Lower lobe of right lung (tissue), 2 donors: ENCODE measurements at regions not wholly inside any gene's neighbourhood (a gene's known extent, or its start where the extent isn't known, plus 50 kb on each side); places are given as distances from the start of the nearest gene placed in this dataset.

Experiments used
- ATAC-seq, 2 donors: fragments of 200-7000 bp; cut with Tn5 transposase; one replicate each; pipeline ENCODE4 v1.9.1; 2020 to 2022; ENCODE audit warnings: mild to moderate bottlenecking in 2 of 2, moderate library complexity in 2 of 2
- DNase-seq: peaks from one replicate; pipeline ENCODE4 v3.0.0-alpha.2; 2020
- H3K27ac ChIP-seq: fragments of 200-600 bp; one replicate; pipeline ENCODE4 v1.8.0; 2022
- H3K27me3 ChIP-seq: fragments of 200-600 bp; one replicate; pipeline ENCODE4 v1.8.0; 2022; ENCODE audit warnings: low read depth
- H3K36me3 ChIP-seq: fragments of 200-600 bp; one replicate; pipeline ENCODE4 v1.8.0; 2022; ENCODE audit warnings: mild to moderate bottlenecking
- H3K4me1 ChIP-seq: fragments of 200-600 bp; one replicate; pipeline ENCODE4 v1.8.0; 2022
- H3K4me3 ChIP-seq: fragments of 200-600 bp; one replicate; pipeline ENCODE4 v1.8.0; 2022; ENCODE audit warnings: mild to moderate bottlenecking
- H3K9me3 ChIP-seq: fragments of 200-600 bp; one replicate; pipeline ENCODE4 v1.8.0; 2022
- CTCF ChIP-seq: fragments of 200-600 bp; IDR thresholded peaks from one replicate; pipeline ENCODE4 v1.8.0; 2022; ENCODE audit warnings: antibody characterized with exemption, mild to moderate bottlenecking
- intact Hi-C: fragments of 100-400 bp; cut with DNase I; formaldehyde crosslinking; loops from one replicate; pipeline ENCODE4 v1.11.0; 2022
- donor health status: DM: no; HTN: yes; CAD: no; lungs with severe emphysema.

GRCh38 chr6:163994566-163994965, 580.0 kb downstream of the QKI start:
- H3K27ac ChIP-seq, result no peak overlapping the region
- H3K9me3 ChIP-seq, result no peaks in the 10 kb centered on the region
- H3K4me1 ChIP-seq, result no peaks in the 10 kb centered on the region
- no peak for ATAC-seq
- no peaks in the 10 kb centered on the region for H3K27me3 ChIP-seq
- TF ChIP-seq CTCF, result no peak
- no peak for DNase-seq
- H3K36me3 ChIP-seq, result no peaks in the 10 kb centered on the region
- intact Hi-C loops, result no loop called here
- no peak overlapping the region for H3K4me3 ChIP-seq

DNA sequence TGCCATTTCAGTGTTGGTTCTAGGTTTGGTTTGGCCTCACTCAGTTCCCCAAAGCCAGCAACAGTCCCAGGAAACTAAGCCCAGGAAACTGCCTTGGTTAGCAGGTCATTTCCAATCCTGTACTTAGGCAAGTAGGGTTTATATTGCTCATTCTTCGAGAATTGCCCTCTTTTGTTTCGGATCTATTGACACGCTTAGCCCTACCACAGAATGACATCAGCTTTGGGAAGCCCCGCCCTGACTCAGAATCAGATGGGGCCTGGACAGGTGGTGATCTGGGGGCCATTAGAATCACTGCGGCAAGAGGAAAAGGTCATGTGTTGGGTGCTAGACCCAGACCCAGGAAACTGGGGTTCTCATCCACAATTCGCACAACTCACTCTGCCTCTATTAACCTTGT, 578.2 kb downstream of the QKI start:
- intact Hi-C loops, result no loop called here
- no peak for ATAC-seq

GRCh38 chr6:163992056-163992455, 577.5 kb downstream of the QKI start:
- no peak for TF ChIP-seq CTCF

More for the DNA sequence above, 578.2 kb downstream of the QKI start:
- Histone ChIP-seq H3K36me3 (no peaks in the 10 kb centered on the region), H3K27ac (no peak overlapping the region), H3K27me3 (no peaks in the 10 kb centered on the region), H3K4me1 (no peaks in the 10 kb centered on the region), H3K4me3 (no peak overlapping the region), H3K9me3 (no peaks in the 10 kb centered on the region)
- no peak for DNase-seq
- no peak for TF ChIP-seq CTCF

DNA sequence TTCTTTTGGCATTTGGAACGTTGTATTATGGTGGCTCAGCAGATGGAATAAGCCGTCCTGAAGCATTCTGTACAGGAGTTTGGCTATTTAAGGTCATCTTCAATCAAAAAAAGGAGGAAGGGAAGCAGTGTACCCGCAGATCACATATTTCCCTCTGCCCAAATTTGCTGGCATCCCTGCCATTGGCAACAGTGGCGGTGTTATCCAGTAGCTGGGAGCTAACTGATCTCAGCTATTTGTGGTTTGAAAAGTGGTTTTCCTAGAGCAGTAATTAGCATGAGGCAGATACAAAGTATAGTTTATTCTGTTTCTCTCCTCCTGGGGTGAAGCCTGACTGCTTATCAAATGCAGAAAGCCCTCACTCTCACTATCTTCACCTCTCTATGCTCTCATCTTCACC, 576.8 kb downstream of the QKI start:
- no peaks in the 10 kb centered on the region for H3K9me3 ChIP-seq
- ATAC-seq, result no peak
- H3K27me3 ChIP-seq, result no peaks in the 10 kb centered on the region
- H3K4me3 ChIP-seq, result no peak overlapping the region
- TF ChIP-seq CTCF, result no peak
- intact Hi-C loops, result no loop called here
- no peak for DNase-seq
- no peaks in the 10 kb centered on the region for H3K4me1 ChIP-seq
- H3K36me3 ChIP-seq, result no peaks in the 10 kb centered on the region
- H3K27ac ChIP-seq, result no peak overlapping the region

More at GRCh38 chr6:163992056-163992455, 577.5 kb downstream of the QKI start:
- no peak overlapping the region for H3K27ac ChIP-seq
- no peaks in the 10 kb centered on the region for H3K9me3 ChIP-seq
- H3K36me3 ChIP-seq, result no peaks in the 10 kb centered on the region
- DNase-seq, result no peak
- H3K4me1 ChIP-seq, result no peaks in the 10 kb centered on the region
- no peak for ATAC-seq
- no peak overlapping the region for H3K4me3 ChIP-seq
- no peaks in the 10 kb centered on the region for H3K27me3 ChIP-seq
- intact Hi-C loops, result no loop called here

GRCh38 chr6:163986313-163986712, 571.8 kb downstream of the QKI start:
- intact Hi-C loops, result no loop called here
- H3K9me3 ChIP-seq, result no peaks in the 10 kb centered on the region

More at GRCh38 chr6:163986313-163986712, 571.8 kb downstream of the QKI start:
- no peaks in the 10 kb centered on the region for H3K36me3 ChIP-seq
- H3K4me1 ChIP-seq, result no peaks in the 10 kb centered on the region
- no peaks in the 10 kb centered on the region for H3K27me3 ChIP-seq
- DNase-seq (no peak), ATAC-seq (peak in 1 of 2 donors; percentile 27)
- TF ChIP-seq CTCF, result no peak
- H3K27ac ChIP-seq, result no peak overlapping the region
- no peak overlapping the region for H3K4me3 ChIP-seq
